ENCODE measurements at regions not wholly inside any gene's neighbourhood (a gene's known extent, or its start where the extent isn't known, plus 50 kb on each side); places are given as distances from the start of the nearest gene placed in this dataset.

- H3K4me3 ChIP-seq (ENCODE audit: low read depth, low read length), result no peak overlapping the region
- TF ChIP-seq, protein P1, sequence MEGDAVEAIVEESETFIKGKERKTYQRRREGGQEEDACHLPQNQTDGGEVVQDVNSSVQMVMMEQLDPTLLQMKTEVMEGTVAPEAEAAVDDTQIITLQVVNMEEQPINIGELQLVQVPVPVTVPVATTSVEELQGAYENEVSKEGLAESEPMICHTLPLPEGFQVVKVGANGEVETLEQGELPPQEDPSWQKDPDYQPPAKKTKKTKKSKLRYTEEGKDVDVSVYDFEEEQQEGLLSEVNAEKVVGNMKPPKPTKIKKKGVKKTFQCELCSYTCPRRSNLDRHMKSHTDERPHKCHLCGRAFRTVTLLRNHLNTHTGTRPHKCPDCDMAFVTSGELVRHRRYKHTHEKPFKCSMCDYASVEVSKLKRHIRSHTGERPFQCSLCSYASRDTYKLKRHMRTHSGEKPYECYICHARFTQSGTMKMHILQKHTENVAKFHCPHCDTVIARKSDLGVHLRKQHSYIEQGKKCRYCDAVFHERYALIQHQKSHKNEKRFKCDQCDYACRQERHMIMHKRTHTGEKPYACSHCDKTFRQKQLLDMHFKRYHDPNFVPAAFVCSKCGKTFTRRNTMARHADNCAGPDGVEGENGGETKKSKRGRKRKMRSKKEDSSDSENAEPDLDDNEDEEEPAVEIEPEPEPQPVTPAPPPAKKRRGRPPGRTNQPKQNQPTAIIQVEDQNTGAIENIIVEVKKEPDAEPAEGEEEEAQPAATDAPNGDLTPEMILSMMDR (IDR thresholded peaks at IDR 0.05; ENCODE audit: low read depth, low read length, missing control alignments), result no peak
- in situ Hi-C loops (cut with HindIII; ENCODE audit: low sequenced_read_pairs), result no loop called here
- DNase-seq (ENCODE audit: low read depth), result no peak
These were observed 501.6 kb upstream of the PSMD7 start for GRCh38 chr16:73794994-73795393.

GRCh38 chr16:73793871-73794437 lies 502.7 kb upstream of the PSMD7 start:
- in situ Hi-C loops (cut with HindIII; ENCODE audit: low sequenced_read_pairs), result no loop called here
- TF ChIP-seq, protein P1 (IDR thresholded peaks at IDR 0.05; ENCODE audit: low read depth, low read length, missing control alignments), result no peak
- H3K4me3 ChIP-seq (ENCODE audit: low read depth, low read length), result no peak overlapping the region
- DNase-seq (ENCODE audit: low read depth), result no peak

GRCh38 chr16:73793260-73793659 lies 503.4 kb upstream of the PSMD7 start:
- DNase-seq (ENCODE audit: low read depth), result no peak
- TF ChIP-seq, protein P1 (IDR thresholded peaks at IDR 0.05; ENCODE audit: low read depth, low read length, missing control alignments), result no peak
- in situ Hi-C loops (cut with HindIII; ENCODE audit: low sequenced_read_pairs), result no loop called here
- no peak overlapping the region for H3K4me3 ChIP-seq (ENCODE audit: low read depth, low read length)

DNA sequence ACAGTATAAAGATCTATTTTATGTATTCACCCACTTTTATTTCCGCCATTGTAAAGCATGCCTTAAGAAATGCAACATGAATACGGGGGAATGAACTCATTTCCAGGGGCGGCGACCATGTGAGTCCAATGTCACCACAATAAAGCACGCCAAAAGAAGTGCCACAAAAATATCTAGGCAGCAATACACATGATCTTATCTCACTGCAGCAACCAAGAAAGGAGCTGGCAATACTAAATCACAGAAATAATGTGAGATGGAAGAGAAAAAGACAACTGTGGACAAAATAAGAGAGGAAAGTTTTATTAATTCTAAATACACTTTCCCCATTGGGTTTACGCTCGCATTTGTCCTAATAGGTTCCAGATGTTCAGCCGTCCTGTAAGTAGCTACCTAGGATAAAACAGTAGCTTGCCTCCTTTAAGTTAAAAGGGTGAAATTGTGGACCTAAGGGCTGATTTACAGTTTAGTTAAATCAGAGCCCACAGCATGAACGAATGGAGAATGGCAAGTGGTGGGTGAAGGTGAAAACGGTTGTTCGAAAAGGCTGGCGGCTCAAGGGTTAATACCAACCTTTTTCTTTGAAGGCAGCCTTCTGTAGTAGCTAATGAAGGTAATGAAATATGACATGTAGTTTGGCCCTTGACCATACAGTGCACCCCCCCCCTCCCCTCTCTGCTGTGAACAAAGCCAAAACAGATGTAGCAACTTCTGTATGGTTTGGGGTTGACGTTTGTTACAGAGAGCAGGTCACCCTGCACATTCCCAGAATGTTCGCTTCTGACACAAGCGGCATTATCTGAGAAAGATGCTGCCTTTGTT lies 504.2 kb upstream of the PSMD7 start:
- in situ Hi-C loops (cut with HindIII; ENCODE audit: low sequenced_read_pairs), result no loop called here
- H3K4me3 ChIP-seq (ENCODE audit: low read depth, low read length), result no peak overlapping the region
- TF ChIP-seq, protein P1 (IDR thresholded peaks at IDR 0.05; ENCODE audit: low read depth, low read length, missing control alignments), result no peak
- DNase-seq (ENCODE audit: low read depth), result no peak

- in situ Hi-C loops (cut with HindIII; ENCODE audit: low sequenced_read_pairs), result no loop called here
- H3K4me3 ChIP-seq (ENCODE audit: low read depth, low read length), result no peak overlapping the region
- TF ChIP-seq, protein P1 (IDR thresholded peaks at IDR 0.05; ENCODE audit: low read depth, low read length, missing control alignments), result no peak
- DNase-seq (ENCODE audit: low read depth), result no peak
These were observed 515.3 kb upstream of the PSMD7 start for GRCh38 chr16:73781297-73781696.

- no peak for DNase-seq (ENCODE audit: low read depth)
- H3K4me3 ChIP-seq (ENCODE audit: low read depth, low read length), result no peak overlapping the region
- in situ Hi-C loops (cut with HindIII; ENCODE audit: low sequenced_read_pairs), result no loop called here
- TF ChIP-seq, protein P1 (IDR thresholded peaks at IDR 0.05; ENCODE audit: low read depth, low read length, missing control alignments), result no peak
These were observed 517.7 kb upstream of the PSMD7 start for GRCh38 chr16:73778887-73779286.

Measured in astrocyte of the cerebellum (primary cell).